IMR-90 (cell line): ENCODE measurements at regions not wholly inside any gene's neighbourhood (a gene's known extent, or its start where the extent isn't known, plus 50 kb on each side); places are given as distances from the start of the nearest gene placed in this dataset.
A peak's percentile ranks its signal among the peaks of the same experiment; 100 is the strongest.

Experiments used
- ATAC-seq: fragments of 200-7000 bp; cut with Tn5 transposase; 2 replicates; pipeline ENCODE4 v1.9.1; 2020; ENCODE audit warnings: low read depth, mild to moderate bottlenecking, moderate library complexity
- BruUV-seq: library from RNA; stranded (reverse); fragments of 400-500 nt; replicated peaks from 2 replicates; lab custom pipeline; 2021; lab: Mats Ljungman, UMichigan
- CTCF ChIA-PET: fragments of 300-600 bp; formaldehyde crosslinking; extraction: SDS; loops from one replicate; lab custom pipeline; 2021; ENCODE audit warnings: antibody characterized with exemption; lab: Yijun Ruan, JAX
- POLR2A ChIA-PET: fragments of 300-600 bp; sonication (Branson Sonifier 250); formaldehyde crosslinking; loops from one replicate; lab custom pipeline; 2022; ENCODE audit warnings: antibody characterized with exemption; ENCODE audit not compliant: unreplicated experiment; lab: Charles Lee
- DNase-seq: peaks from one replicate; pipeline ENCODE4 v3.0.0; 2013
- H2AFZ ChIP-seq: replicated peaks from 2 replicates; pipeline ENCODE3; 2013; ENCODE audit warnings: low read length, mild to moderate bottlenecking; ENCODE audit not compliant: poor library complexity
- H2AK5ac ChIP-seq: 2 replicates; pipeline ENCODE4 v1.6.1; 2013; ENCODE audit warnings: low read depth, low read length, inconsistent platforms
- H2AK9ac ChIP-seq: replicated peaks from 2 replicates; pipeline ENCODE3; 2013; ENCODE audit warnings: mild to moderate bottlenecking, low read depth, low read length, moderate library complexity; ENCODE audit not compliant: poor library complexity
- H2BK120ac ChIP-seq: 2 replicates; pipeline ENCODE4 v1.6.1; 2013; ENCODE audit warnings: low read depth, low read length, inconsistent platforms
- H2BK15ac ChIP-seq: 3 replicates; pipeline ENCODE4 v1.6.1; 2013; ENCODE audit warnings: low read depth, low read length, inconsistent platforms
- H2BK20ac ChIP-seq: 2 replicates; pipeline ENCODE4 v1.6.1; 2013; ENCODE audit warnings: low read depth, mild to moderate bottlenecking, inconsistent platforms, low read length, moderate library complexity
- H2BK5ac ChIP-seq: 2 replicates; pipeline ENCODE4 v1.6.1; 2013; ENCODE audit warnings: mild to moderate bottlenecking, low read depth, low read length, inconsistent platforms; ENCODE audit not compliant: poor library complexity, severe bottlenecking
- H3K14ac ChIP-seq: replicated peaks from 2 replicates; pipeline ENCODE4 v1.6.1; 2013; ENCODE audit warnings: low read depth, low read length, inconsistent platforms
- H3K18ac ChIP-seq: 2 replicates; pipeline ENCODE4 v1.6.1; 2013; ENCODE audit warnings: low read depth, low read length, control low read depth
- H3K23ac ChIP-seq: 2 replicates; pipeline ENCODE4 v1.6.1; 2013; ENCODE audit warnings: low read depth, low read length, inconsistent platforms
- H3K27ac ChIP-seq: 2 replicates; pipeline ENCODE4 v1.5.1; 2013; ENCODE audit warnings: mild to moderate bottlenecking, control low read depth, low read length; ENCODE audit not compliant: insufficient read depth
- H3K27me3 ChIP-seq: 2 replicates; pipeline ENCODE4 v1.6.1; 2013; ENCODE audit warnings: low read length; ENCODE audit not compliant: control insufficient read depth, insufficient read depth
- H3K36me3 ChIP-seq: 2 replicates; pipeline ENCODE4 v1.6.1; 2013; ENCODE audit warnings: low read length, mixed read lengths; ENCODE audit not compliant: control insufficient read depth, insufficient read depth
- H3K4ac ChIP-seq: 2 replicates; pipeline ENCODE4 v1.6.1; 2013; ENCODE audit warnings: low read depth, low read length, inconsistent platforms
- H3K4me1 ChIP-seq: 2 replicates; pipeline ENCODE4 v1.6.1; 2013; ENCODE audit warnings: low read length, mixed read lengths; ENCODE audit not compliant: control insufficient read depth, insufficient read depth
- H3K4me2 ChIP-seq: 2 replicates; pipeline ENCODE4 v1.6.1; 2013; ENCODE audit warnings: low read depth, mild to moderate bottlenecking, control low read depth, low read length, moderate library complexity
- H3K4me3 ChIP-seq: 2 replicates; pipeline ENCODE4 v1.5.1; 2013; ENCODE audit warnings: low read depth, mild to moderate bottlenecking, control low read depth, low read length, moderate library complexity; ENCODE audit not compliant: insufficient read depth
- H3K56ac ChIP-seq: 2 replicates; pipeline ENCODE4 v1.6.1; 2013; ENCODE audit warnings: low read length, inconsistent platforms; ENCODE audit not compliant: insufficient read depth; ENCODE audit errors: extremely low read depth
- H3K79me1 ChIP-seq, 2 experiments: 2 replicates each; pipeline ENCODE4 v1.6.1; 2013; ENCODE audit warnings: low read length in 2 of 2, inconsistent platforms in 1 of 2, low read depth in 1 of 2
- H3K9ac ChIP-seq: 2 replicates; pipeline ENCODE4 v1.6.1; 2013; ENCODE audit warnings: low read depth, low read length, control low read depth
- H3K9me1 ChIP-seq: 2 replicates; pipeline ENCODE4 v1.6.1; 2013; ENCODE audit warnings: low read length, inconsistent platforms; ENCODE audit not compliant: insufficient read depth
- H3K9me3 ChIP-seq: 2 replicates; pipeline ENCODE4 v1.6.1; 2013; ENCODE audit warnings: low read length; ENCODE audit not compliant: control insufficient read depth, insufficient read depth
- H4K20me1 ChIP-seq: 2 replicates; pipeline ENCODE4 v1.6.1; 2013; ENCODE audit warnings: low read length, inconsistent platforms; ENCODE audit not compliant: insufficient read depth
- H4K5ac ChIP-seq: 2 replicates; pipeline ENCODE4 v1.6.1; 2013; ENCODE audit warnings: mild to moderate bottlenecking, low read depth, low read length, control low read depth
- H4K8ac ChIP-seq, 2 experiments: 2 replicates each; pipeline ENCODE4 v1.6.1; 2013; ENCODE audit warnings: low read depth in 2 of 2, low read length in 2 of 2, control low read depth in 1 of 2, inconsistent platforms in 1 of 2
- H4K91ac ChIP-seq: 2 replicates; pipeline ENCODE4 v1.6.1; 2013; ENCODE audit warnings: low read depth, low read length, inconsistent platforms; ENCODE audit not compliant: insufficient read depth
- CEBPB ChIP-seq: IDR thresholded peaks from 2 replicates; pipeline ENCODE4 v1.6.1; 2012; ENCODE audit warnings: low read depth, low read length, improper control_type of control experiment
- MXI1 ChIP-seq: IDR thresholded peaks from 2 replicates; pipeline ENCODE4 v1.6.1; 2012; ENCODE audit warnings: low read depth, mild to moderate bottlenecking, low read length, moderate library complexity, borderline replicate concordance
- WGBS, 2 experiments: methylation state at CpG; one replicate each; pipeline versions ENCODE4 v1.1.5 to v1.1.7; 2013; ENCODE audit warnings: missing lambda C conversion rate in 2 of 2; ENCODE audit not compliant: insufficient read length in 1 of 2; ENCODE audit errors: extremely low coverage in 2 of 2; 5-methylcytosine and 5-hydroxymethylcytosine counted together
- dilution Hi-C: fragments of 300-500 bp; cut with HindIII; formaldehyde crosslinking; loops from one replicate; pipeline ENCODE4 v1.14.3; 2018; ENCODE audit warnings: low sequenced_read_pairs; ENCODE audit not compliant: unreplicated experiment
- in situ Hi-C: fragments of 300-500 bp; cut with MboI; formaldehyde crosslinking; loops from 3 replicates; pipeline ENCODE4 v1.14.3; 2019; ENCODE audit warnings: low sequenced_read_pairs, inconsistent platforms, mixed read lengths
- intact Hi-C: fragments of 100-400 bp; cut with micrococcal nuclease; formaldehyde crosslinking; loops from 2 replicates; pipeline ENCODE4 v1.10.0; 2022

GRCh38 chr2:365367-366275 lies 77.7 kb upstream of the ALKAL2 start:
- H4K20me1 ChIP-seq: no peaks in the 10 kb centered on the region
- no peak overlapping the region for H3K4ac ChIP-seq
- no peak overlapping the region for H2BK20ac ChIP-seq
- no peak overlapping the region for H3K56ac ChIP-seq
- no peaks in the 10 kb centered on the region for H3K4me1 ChIP-seq
- H3K79me1 ChIP-seq: no peaks in the 10 kb centered on the region
- no peak overlapping the region for H2AK5ac ChIP-seq
- H2BK120ac ChIP-seq: no peak overlapping the region
- no peaks in the 10 kb centered on the region for H3K36me3 ChIP-seq
- no peak overlapping the region for H3K14ac ChIP-seq
- intact Hi-C loops (no loop called here), in situ Hi-C loops (no loop called here), dilution Hi-C loops (no loop called here)
- H2AK9ac ChIP-seq: no peak overlapping the region
- no peak overlapping the region for H3K9ac ChIP-seq
- ATAC-seq (no peak), DNase-seq (no peak)
- H3K18ac ChIP-seq: no peak overlapping the region
- H4K5ac ChIP-seq: no peak overlapping the region
- H3K4me3 ChIP-seq: no peak overlapping the region
- no peak overlapping the region for H2BK5ac ChIP-seq
- H3K9me3 ChIP-seq: peaks cover 35% of the 10 kb centered on the region
- H4K8ac ChIP-seq: no peak overlapping the region
- ChIA-PET CTCF (no interaction called here), POLR2A (no interaction called here)
- no peaks in the 10 kb centered on the region for H3K9me1 ChIP-seq
- no peak overlapping the region for H4K91ac ChIP-seq
- H3K4me2 ChIP-seq: no peak overlapping the region
- BruUV-seq: no TSS peak
- no peak overlapping the region for H2BK15ac ChIP-seq
- H2AFZ ChIP-seq: no peak overlapping the region
- H3K27me3 ChIP-seq: no peaks in the 10 kb centered on the region
- no peak overlapping the region for H3K27ac ChIP-seq
- 70% methylated on average over 19 of the region's 28 CpGs; no CpG with 5 or more reads in 1 of the 2 experiments for WGBS, 2 experiments
- TF ChIP-seq CEBPB (0 out of 2 replicates have a peak, but pooled peaks have one; percentile 3), MXI1 (no peak)
- no peak overlapping the region for H3K23ac ChIP-seq
